ENCODE measurements at regions not wholly inside any gene's neighbourhood (a gene's known extent, or its start where the extent isn't known, plus 50 kb on each side); places are given as distances from the start of the nearest gene placed in this dataset.

- Histone ChIP-seq H3K9me3 (ENCODE audit: control insufficient read depth, low read length) (peaks cover 2% of the 10 kb centered on the region), H3K27me3 (ENCODE audit: control insufficient read depth in 1 of 2, insufficient read depth in 2 of 2, low read length in 1 of 2) (no peaks in the 10 kb centered on the region), H3K4me1 (ENCODE audit: control insufficient read depth in 1 of 2, insufficient read depth in 2 of 2, low read length in 2 of 2) (no peaks in the 10 kb centered on the region), H3K27ac (ENCODE audit: low read depth in 1 of 2, low read length in 2 of 2) (no peak overlapping the region), H3K4me3 (ENCODE audit: low read length in 2 of 2) (no peak overlapping the region), H3K36me3 (ENCODE audit: control insufficient read depth in 1 of 2, insufficient read depth in 2 of 2, low read length in 1 of 2) (no peaks in the 10 kb centered on the region)
- DNase-seq (no peak), ATAC-seq (ENCODE audit: low FRiP score) (no peak)
- 81 to 83% methylated on average over 13 of the region's 13 CpGs for WGBS, 2 donors
- intact Hi-C loops (cut with DNase I) = no loop called here
These were observed 190.2 kb upstream of the SNX2 start for GRCh38 chr5:122584411-122585300.

GRCh38 chr5:122585371-122585770 lies 189.5 kb upstream of the SNX2 start:
- DNase-seq (no peak), ATAC-seq (ENCODE audit: low FRiP score) (no peak)
- Histone ChIP-seq H3K27me3 (ENCODE audit: control insufficient read depth in 1 of 2, insufficient read depth in 2 of 2, low read length in 1 of 2) (no peaks in the 10 kb centered on the region), H3K9me3 (ENCODE audit: control insufficient read depth, low read length) (peaks cover 2% of the 10 kb centered on the region), H3K36me3 (ENCODE audit: control insufficient read depth in 1 of 2, insufficient read depth in 2 of 2, low read length in 1 of 2) (no peaks in the 10 kb centered on the region), H3K4me1 (ENCODE audit: control insufficient read depth in 1 of 2, insufficient read depth in 2 of 2, low read length in 2 of 2) (no peaks in the 10 kb centered on the region), H3K27ac (ENCODE audit: low read depth in 1 of 2, low read length in 2 of 2) (no peak overlapping the region), H3K4me3 (ENCODE audit: low read length in 2 of 2) (no peak overlapping the region)
- WGBS, 2 donors = 91 to 93% methylated on average over 2 of the region's 2 CpGs
- intact Hi-C loops (cut with DNase I) = no loop called here

GRCh38 chr5:122586351-122586750 lies 188.5 kb upstream of the SNX2 start:
- no peak overlapping the region for H3K27ac ChIP-seq (ENCODE audit: low read depth in 1 of 2, low read length in 2 of 2)
- H3K27me3 ChIP-seq (ENCODE audit: control insufficient read depth in 1 of 2, insufficient read depth in 2 of 2, low read length in 1 of 2) = no peaks in the 10 kb centered on the region
- peaks cover 2% of the 10 kb centered on the region for H3K9me3 ChIP-seq (ENCODE audit: control insufficient read depth, low read length)
- H3K4me1 ChIP-seq (ENCODE audit: control insufficient read depth in 1 of 2, insufficient read depth in 2 of 2, low read length in 2 of 2) = no peaks in the 10 kb centered on the region
- H3K4me3 ChIP-seq (ENCODE audit: low read length in 2 of 2) = no peak overlapping the region
- no peaks in the 10 kb centered on the region for H3K36me3 ChIP-seq (ENCODE audit: control insufficient read depth in 1 of 2, insufficient read depth in 2 of 2, low read length in 1 of 2)
- no peak for ATAC-seq (ENCODE audit: low FRiP score)
- intact Hi-C loops (cut with DNase I) = no loop called here
- no peak for DNase-seq
- 54 to 56% methylated on average over 1 of the region's 1 CpG for WGBS, 2 donors

GRCh38 chr5:122591828-122592227 lies 183.1 kb upstream of the SNX2 start:
- intact Hi-C loops (cut with DNase I) = no loop called here
- DNase-seq (no peak), ATAC-seq (ENCODE audit: low FRiP score) (no peak)
- no peaks in the 10 kb centered on the region for H3K36me3 ChIP-seq (ENCODE audit: control insufficient read depth in 1 of 2, insufficient read depth in 2 of 2, low read length in 1 of 2)
- no peaks in the 10 kb centered on the region for H3K27me3 ChIP-seq (ENCODE audit: control insufficient read depth in 1 of 2, insufficient read depth in 2 of 2, low read length in 1 of 2)
- H3K27ac ChIP-seq (ENCODE audit: low read depth in 1 of 2, low read length in 2 of 2) = no peak overlapping the region
- H3K4me3 ChIP-seq (ENCODE audit: low read length in 2 of 2) = no peak overlapping the region
- H3K4me1 ChIP-seq (ENCODE audit: control insufficient read depth in 1 of 2, insufficient read depth in 2 of 2, low read length in 2 of 2) = no peaks in the 10 kb centered on the region
- H3K9me3 ChIP-seq (ENCODE audit: control insufficient read depth, low read length) = no peaks in the 10 kb centered on the region
- 88 to 89% methylated on average over 3 of the region's 3 CpGs for WGBS, 2 donors

- no peaks in the 10 kb centered on the region for H3K9me3 ChIP-seq (ENCODE audit: control insufficient read depth, low read length)
- H3K36me3 ChIP-seq (ENCODE audit: control insufficient read depth in 1 of 2, insufficient read depth in 2 of 2, low read length in 1 of 2) = no peaks in the 10 kb centered on the region
- no peak for DNase-seq
- no peak for ATAC-seq (ENCODE audit: low FRiP score)
- no peak overlapping the region for H3K4me3 ChIP-seq (ENCODE audit: low read length in 2 of 2)
- no peaks in the 10 kb centered on the region for H3K4me1 ChIP-seq (ENCODE audit: control insufficient read depth in 1 of 2, insufficient read depth in 2 of 2, low read length in 2 of 2)
- H3K27ac ChIP-seq (ENCODE audit: low read depth in 1 of 2, low read length in 2 of 2) = no peak overlapping the region
- H3K27me3 ChIP-seq (ENCODE audit: control insufficient read depth in 1 of 2, insufficient read depth in 2 of 2, low read length in 1 of 2) = no peaks in the 10 kb centered on the region
- intact Hi-C loops (cut with DNase I) = no loop called here
These were observed 175.9 kb upstream of the SNX2 start for GRCh38 chr5:122599000-122599399.

GRCh38 chr5:122600924-122601323 lies 174.0 kb upstream of the SNX2 start:
- 92 to 100% methylated on average over 1 of the region's 1 CpG for WGBS, 2 donors
- no peaks in the 10 kb centered on the region for H3K9me3 ChIP-seq (ENCODE audit: control insufficient read depth, low read length)
- H3K27me3 ChIP-seq (ENCODE audit: control insufficient read depth in 1 of 2, insufficient read depth in 2 of 2, low read length in 1 of 2) = no peaks in the 10 kb centered on the region
- H3K36me3 ChIP-seq (ENCODE audit: control insufficient read depth in 1 of 2, insufficient read depth in 2 of 2, low read length in 1 of 2) = no peaks in the 10 kb centered on the region
- ATAC-seq (ENCODE audit: low FRiP score) = no peak
- no peak for DNase-seq
- H3K4me1 ChIP-seq (ENCODE audit: control insufficient read depth in 1 of 2, insufficient read depth in 2 of 2, low read length in 2 of 2) = no peaks in the 10 kb centered on the region
- H3K27ac ChIP-seq (ENCODE audit: low read depth in 1 of 2, low read length in 2 of 2) = no peak overlapping the region
- no peak overlapping the region for H3K4me3 ChIP-seq (ENCODE audit: low read length in 2 of 2)
- intact Hi-C loops (cut with DNase I) = no loop called here

- Histone ChIP-seq H3K4me3 (ENCODE audit: low read length in 2 of 2) (no peak overlapping the region), H3K27ac (ENCODE audit: low read depth in 1 of 2, low read length in 2 of 2) (no peak overlapping the region), H3K36me3 (ENCODE audit: control insufficient read depth in 1 of 2, insufficient read depth in 2 of 2, low read length in 1 of 2) (no peaks in the 10 kb centered on the region), H3K9me3 (ENCODE audit: control insufficient read depth, low read length) (no peaks in the 10 kb centered on the region), H3K27me3 (ENCODE audit: control insufficient read depth in 1 of 2, insufficient read depth in 2 of 2, low read length in 1 of 2) (no peaks in the 10 kb centered on the region), H3K4me1 (ENCODE audit: control insufficient read depth in 1 of 2, insufficient read depth in 2 of 2, low read length in 2 of 2) (no peaks in the 10 kb centered on the region)
- DNase-seq (no peak), ATAC-seq (ENCODE audit: low FRiP score) (no peak)
- intact Hi-C loops (cut with DNase I) = no loop called here
- 13 to 24% methylated on average over 1 of the region's 1 CpG for WGBS, 2 donors
These were observed 172.2 kb upstream of the SNX2 start for GRCh38 chr5:122602700-122603099.

GRCh38 chr5:122605236-122605635 lies 169.6 kb upstream of the SNX2 start:
- DNase-seq (no peak), ATAC-seq (ENCODE audit: low FRiP score) (no peak)
- Histone ChIP-seq H3K4me1 (ENCODE audit: control insufficient read depth in 1 of 2, insufficient read depth in 2 of 2, low read length in 2 of 2) (no peaks in the 10 kb centered on the region), H3K4me3 (ENCODE audit: low read length in 2 of 2) (no peak overlapping the region), H3K9me3 (ENCODE audit: control insufficient read depth, low read length) (no peaks in the 10 kb centered on the region), H3K27me3 (ENCODE audit: control insufficient read depth in 1 of 2, insufficient read depth in 2 of 2, low read length in 1 of 2) (no peaks in the 10 kb centered on the region), H3K36me3 (ENCODE audit: control insufficient read depth in 1 of 2, insufficient read depth in 2 of 2, low read length in 1 of 2) (no peaks in the 10 kb centered on the region), H3K27ac (ENCODE audit: low read depth in 1 of 2, low read length in 2 of 2) (no peak overlapping the region)
- WGBS, 2 donors = 91 to 96% methylated on average over 4 of the region's 4 CpGs
- intact Hi-C loops (cut with DNase I) = no loop called here

GRCh38 chr5:122607818-122608217 lies 167.1 kb upstream of the SNX2 start:
- ATAC-seq (ENCODE audit: low FRiP score) (no peak), DNase-seq (no peak)
- intact Hi-C loops (cut with DNase I) = no loop called here
- no peaks in the 10 kb centered on the region for H3K9me3 ChIP-seq (ENCODE audit: control insufficient read depth, low read length)
- WGBS, 2 donors = 69 to 82% methylated on average over 3 of the region's 3 CpGs
- no peak overlapping the region for H3K4me3 ChIP-seq (ENCODE audit: low read length in 2 of 2)
- no peaks in the 10 kb centered on the region for H3K4me1 ChIP-seq (ENCODE audit: control insufficient read depth in 1 of 2, insufficient read depth in 2 of 2, low read length in 2 of 2)
- H3K36me3 ChIP-seq (ENCODE audit: control insufficient read depth in 1 of 2, insufficient read depth in 2 of 2, low read length in 1 of 2) = no peaks in the 10 kb centered on the region
- H3K27ac ChIP-seq (ENCODE audit: low read depth in 1 of 2, low read length in 2 of 2) = no peak overlapping the region
- H3K27me3 ChIP-seq (ENCODE audit: control insufficient read depth in 1 of 2, insufficient read depth in 2 of 2, low read length in 1 of 2) = no peaks in the 10 kb centered on the region

Data from aorta (tissue), 5 donors.